Endothelial cell of umbilical vein (primary cell): ENCODE measurements at regions not wholly inside any gene's neighbourhood (a gene's known extent, or its start where the extent isn't known, plus 50 kb on each side); places are given as distances from the start of the nearest gene placed in this dataset.

Source experiments
- BruUV-seq: library from RNA; stranded (reverse); fragments of 400-500 nt; replicated peaks from 2 replicates; lab custom pipeline; 2021; lab: Mats Ljungman, UMichigan
- CTCF ChIA-PET: fragments of 300-600, 350-600 bp; sonication (Branson Sonifier 250); formaldehyde crosslinking; loops from one replicate; lab custom pipeline; 2021; ENCODE audit warnings: antibody characterized with exemption, inconsistent platforms; lab: Charles Lee
- POLR2A ChIA-PET: fragments of 300-600, 350-600 bp; sonication (Branson Sonifier 250); formaldehyde crosslinking; loops from one replicate; lab custom pipeline; 2021; ENCODE audit warnings: antibody characterized with exemption, inconsistent platforms; lab: Charles Lee
- DNase-seq: peaks from one replicate; pipeline ENCODE4 v3.0.0-alpha.2; 2011; ENCODE audit warnings: low read depth, low spot score
- FAIRE-seq: peaks from 2 replicates; lab custom pipeline; 2011; peaks lifted over from hg19 to GRCh38; lab: Jason Lieb, UNC
- H2AFZ ChIP-seq: 2 replicates; pipeline ENCODE4 v1.6.0; 2012; ENCODE audit warnings: low read depth, low read length, control low read depth, inconsistent platforms
- H3K27ac ChIP-seq: 2 replicates; pipeline ENCODE4 v1.5.1; 2011; ENCODE audit warnings: low read depth, mild to moderate bottlenecking, control low read depth, low read length, moderate library complexity; ENCODE audit not compliant: insufficient read depth
- H3K27me3 ChIP-seq, 2 experiments: 2 replicates each; pipeline versions ENCODE4 v1.6.0 to v1.6.1; 2011; ENCODE audit warnings: low read length in 2 of 2, mixed read lengths in 1 of 2; ENCODE audit not compliant: control insufficient read depth in 2 of 2, insufficient read depth in 2 of 2
- H3K36me3 ChIP-seq, 2 experiments: 2 replicates in 1 of 2; 3 replicates in 1 of 2; pipeline ENCODE4 v1.5.1; 2011; ENCODE audit warnings: low read length in 2 of 2, mild to moderate bottlenecking in 1 of 2, moderate library complexity in 1 of 2; ENCODE audit not compliant: control insufficient read depth in 2 of 2, insufficient read depth in 2 of 2; ENCODE audit errors: extremely low read depth in 1 of 2
- H3K4me1 ChIP-seq: 3 replicates; pipeline ENCODE4 v1.5.1; 2011; ENCODE audit warnings: mild to moderate bottlenecking, low read length; ENCODE audit not compliant: control insufficient read depth, insufficient read depth; ENCODE audit errors: extremely low read depth
- H3K4me2 ChIP-seq: 2 replicates; pipeline ENCODE4 v1.6.1; 2011; ENCODE audit warnings: low read length, control low read depth, mixed read lengths; ENCODE audit not compliant: insufficient read depth
- H3K4me3 ChIP-seq, 3 experiments: fragments of 200-600 bp in 1 of 3; sonication (generic), shearing (Covaris generic) in 1 of 3; replicated peaks in 1 of 3; 2 replicates each; pipeline ENCODE4 v1.5.1; 2011 to 2016; ENCODE audit warnings: control low read depth in 3 of 3, low read length in 3 of 3, mild to moderate bottlenecking in 2 of 3, inconsistent platforms in 1 of 3, low read depth in 1 of 3, moderate library complexity in 1 of 3; ENCODE audit not compliant: insufficient read depth in 1 of 3
- H3K79me2 ChIP-seq: 2 replicates; pipeline ENCODE4 v1.6.0; 2012; ENCODE audit warnings: low read length, inconsistent platforms; ENCODE audit not compliant: control insufficient read depth, insufficient read depth
- H3K9ac ChIP-seq: replicated peaks from 2 replicates; pipeline ENCODE3; 2011; ENCODE audit warnings: low read length, control low read depth; ENCODE audit not compliant: insufficient read depth; ENCODE audit errors: extremely low read depth
- H3K9me1 ChIP-seq: replicated peaks from 3 replicates; pipeline ENCODE4 v1.6.0; 2011; ENCODE audit warnings: mild to moderate bottlenecking, low read length; ENCODE audit not compliant: control insufficient read depth, insufficient read depth; ENCODE audit errors: extremely low read depth
- H3K9me3 ChIP-seq: replicated peaks from 2 replicates; pipeline ENCODE4 v1.5.1; 2012; ENCODE audit warnings: low read length, inconsistent platforms; ENCODE audit not compliant: control insufficient read depth, insufficient read depth
- H4K20me1 ChIP-seq: replicated peaks from 2 replicates; pipeline ENCODE3; 2011; ENCODE audit warnings: mild to moderate bottlenecking, low read length; ENCODE audit not compliant: control insufficient read depth, insufficient read depth; ENCODE audit errors: extremely low read depth
- FOS ChIP-seq: IDR thresholded peaks from 2 replicates; pipeline ENCODE4 v1.6.1; 2011; ENCODE audit warnings: mild to moderate bottlenecking, low read length, moderate library complexity, borderline replicate concordance; ENCODE audit not compliant: insufficient read depth
- JUN ChIP-seq: IDR thresholded peaks from 2 replicates; pipeline ENCODE4 v1.6.1; 2011; ENCODE audit warnings: borderline replicate concordance, low read depth; ENCODE audit not compliant: insufficient read length, insufficient read depth
- MAX ChIP-seq: IDR thresholded peaks from 2 replicates; pipeline ENCODE4 v1.6.1; 2011; ENCODE audit not compliant: insufficient read depth, insufficient read length
- MYC ChIP-seq: IDR thresholded peaks from one replicate; pipeline ENCODE4 v1.6.1; 2011; ENCODE audit warnings: mild to moderate bottlenecking, low read depth, low read length
- POLR2A ChIP-seq: IDR thresholded peaks from 2 replicates; pipeline ENCODE4 v1.6.1; 2012; ENCODE audit warnings: low read depth, mild to moderate bottlenecking, control low read depth, low read length
- POLR2AphosphoS5 ChIP-seq: IDR thresholded peaks from 2 replicates; pipeline ENCODE4 v1.6.1; 2012; ENCODE audit warnings: low read depth, mild to moderate bottlenecking, control low read depth, low read length, moderate library complexity; ENCODE audit not compliant: insufficient read depth
- dilution Hi-C: fragments of 300-500 bp; cut with MboI; formaldehyde crosslinking; loops from one replicate; pipeline ENCODE4 v1.15.0; 2019; ENCODE audit warnings: low sequenced_read_pairs; ENCODE audit not compliant: extremely low pct_ligation_motif_present
- intact Hi-C: fragments of 100-400 bp; cut with micrococcal nuclease; formaldehyde crosslinking; loops from one replicate; pipeline ENCODE4 v1.10.0; 2022

GRCh38 chr10:78374331-78375028 lies 340.8 kb downstream of the RPS24 start:
- CTCF ChIA-PET = no interaction called here
- H3K4me1 ChIP-seq = no peaks in the 10 kb centered on the region
- DNase-seq = no peak
- POLR2A ChIA-PET = no interaction called here
- no peaks in the 10 kb centered on the region for H3K9me1 ChIP-seq
- no peak overlapping the region for H3K4me3 ChIP-seq
- H3K9ac ChIP-seq = no peak overlapping the region
- H3K36me3 ChIP-seq = no peaks in the 10 kb centered on the region
- dilution Hi-C loops = no loop called here
- H2AFZ ChIP-seq = no peak overlapping the region
- FAIRE-seq = no peak
- TF ChIP-seq POLR2A = no peak
- no peak for TF ChIP-seq MAX
- no peak for TF ChIP-seq POLR2AphosphoS5
- TF ChIP-seq MYC = no peak
- TF ChIP-seq FOS = no peak
- no peak for TF ChIP-seq JUN
- H4K20me1 ChIP-seq = no peaks in the 10 kb centered on the region
- H3K9me3 ChIP-seq = no peaks in the 10 kb centered on the region
- BruUV-seq = no TSS peak
- H3K4me2 ChIP-seq = no peak overlapping the region
- no peak overlapping the region for H3K27ac ChIP-seq
- H3K27me3 ChIP-seq = peaks cover 0 to 7% of the 10 kb centered on the region in 2 experiments
- intact Hi-C loops = no loop called here
- no peaks in the 10 kb centered on the region for H3K79me2 ChIP-seq
